Esophagus muscularis mucosa (tissue), 3 donors: ENCODE measurements at regions not wholly inside any gene's neighbourhood (a gene's known extent, or its start where the extent isn't known, plus 50 kb on each side); places are given as distances from the start of the nearest gene placed in this dataset.

Experiments
- CTCF ChIP-seq, 3 experiments: fragments of 200-600 bp in 2 of 3; fragments of 450-650 bp in 1 of 3; sonication (generic) in 2 of 3; IDR thresholded peaks; one replicate each; pipeline ENCODE4 v1.5.1; 2017 to 2019; ENCODE audit warnings: antibody characterized with exemption in 3 of 3, mild to moderate bottlenecking in 2 of 3, moderate library complexity in 1 of 3
- POLR2A ChIP-seq: fragments of 450-650 bp; IDR thresholded peaks from one replicate; pipeline ENCODE4 v1.6.1; 2017; ENCODE audit warnings: antibody characterized with exemption, moderate library complexity, mild to moderate bottlenecking, low read depth

GRCh38 chr4:96228463-96228862, 388.6 kb downstream of the PDHA2 start:
- TF ChIP-seq POLR2A, result no peak
- no peak for TF ChIP-seq CTCF (IDR thresholded peaks at IDR 0.05)
